Left lung (tissue), 4 donors: ENCODE measurements at regions not wholly inside any gene's neighbourhood (a gene's known extent, or its start where the extent isn't known, plus 50 kb on each side); places are given as distances from the start of the nearest gene placed in this dataset.
A peak's percentile ranks its signal among the peaks of the same experiment; 100 is the strongest.

ENCODE experiments used
- ATAC-seq: fragments of 200-7000 bp; cut with Tn5 transposase; one replicate; pipeline ENCODE4 v1.9.1; 2020; ENCODE audit warnings: moderate library complexity
- DNase-seq, 4 donors: peaks; one replicate each; pipeline ENCODE4 v3.0.0-alpha.2; 2013 to 2020
- H3K27ac ChIP-seq, 2 donors: fragments of 200-600 bp; sonication (generic) in 1 of 2; one replicate each; pipeline versions ENCODE4 v1.5.0 to v1.8.0; 2020 to 2021
- H3K27me3 ChIP-seq, 2 donors: fragments of 200-600 bp; sonication (generic) in 1 of 2; one replicate each; pipeline versions ENCODE4 v1.5.0 to v1.8.0; 2020 to 2021
- H3K36me3 ChIP-seq, 2 donors: fragments of 200-600 bp; sonication (generic) in 1 of 2; one replicate each; pipeline versions ENCODE4 v1.5.0 to v1.8.0; 2020 to 2021
- H3K4me1 ChIP-seq, 2 donors: fragments of 200-600 bp; one replicate each; pipeline ENCODE4 v1.8.0; 2021
- H3K4me3 ChIP-seq, 2 donors: fragments of 200-600 bp; sonication (generic) in 1 of 2; one replicate each; pipeline versions ENCODE4 v1.5.0 to v1.8.0; 2020 to 2021; ENCODE audit warnings: mild to moderate bottlenecking in 1 of 2
- H3K9me3 ChIP-seq, 2 donors: fragments of 200-600 bp; sonication (generic) in 1 of 2; one replicate each; pipeline versions ENCODE4 v1.5.0 to v1.8.0; 2020 to 2021
- intact Hi-C, 2 donors: fragments of 100-400 bp; cut with DNase I; formaldehyde crosslinking; loops; one replicate each; pipeline versions ENCODE4 v1.11.2 to v1.14.2; 2022
- TF ChIP-seq, protein P1 (sequence below), 2 donors: fragments of 200-600 bp; sonication (generic) in 1 of 2; IDR thresholded peaks; one replicate each; pipeline versions ENCODE4 v1.5.0 to v1.8.0; 2021; ENCODE audit warnings: antibody characterized with exemption in 2 of 2
- donor health status: DM: no; HTN: yes; CAD: no.
- donor health status: DM: no; HTN: no; CAD: no.

DNA sequence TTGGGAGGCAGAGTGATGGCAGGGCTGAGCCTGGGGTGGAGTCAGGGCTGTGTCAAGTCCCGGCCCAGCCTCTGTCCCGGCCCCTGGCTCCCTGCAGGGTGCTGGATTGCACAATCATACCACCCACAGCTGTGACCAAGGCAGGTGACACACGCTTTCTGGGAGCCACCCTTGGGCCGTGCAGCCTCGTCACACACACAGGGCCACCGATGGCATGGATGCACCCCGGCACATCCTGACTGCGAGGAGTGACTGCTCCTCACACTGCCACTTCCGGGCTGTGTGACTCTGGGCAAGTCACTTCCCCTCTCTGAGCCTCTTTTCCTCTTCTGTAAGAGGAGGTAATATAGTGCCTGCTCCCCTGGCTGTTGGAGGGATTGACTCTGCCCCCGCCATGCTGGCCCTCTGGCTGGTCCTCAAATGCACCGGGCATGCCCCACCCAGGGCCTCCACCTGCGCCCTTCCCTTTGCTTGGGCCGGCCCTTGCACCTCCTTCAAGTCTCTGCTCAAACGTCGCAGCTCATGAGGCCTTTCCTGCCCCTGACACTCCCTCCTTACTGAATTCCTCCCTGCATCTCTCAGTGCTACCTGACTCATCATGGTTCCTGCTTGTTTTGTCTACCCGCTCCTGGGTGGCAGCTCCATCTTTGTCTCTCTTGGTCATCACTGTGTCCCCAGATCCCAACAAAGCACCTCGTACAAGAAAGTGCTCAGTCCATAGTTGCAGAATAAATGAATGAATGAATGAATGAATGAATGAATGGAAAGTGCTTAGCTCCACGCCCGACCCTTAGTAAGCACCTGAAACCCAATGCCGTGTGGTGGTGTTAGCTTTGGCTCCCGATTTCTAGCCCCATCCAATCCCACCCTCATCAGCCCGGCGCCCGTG lies 93.5 kb downstream of the CEBPB start:
- Histone ChIP-seq H3K9me3 (no peaks in the 10 kb centered on the region), H3K36me3 (no peaks in the 10 kb centered on the region), H3K27me3 (no peaks in the 10 kb centered on the region), H3K27ac (peak overlapping the region; percentile 79 to 89), H3K4me3 (no peak overlapping the region), H3K4me1 (peaks cover 13 to 76% of the 10 kb centered on the region in 2 donors)
- TF ChIP-seq, protein P1, sequence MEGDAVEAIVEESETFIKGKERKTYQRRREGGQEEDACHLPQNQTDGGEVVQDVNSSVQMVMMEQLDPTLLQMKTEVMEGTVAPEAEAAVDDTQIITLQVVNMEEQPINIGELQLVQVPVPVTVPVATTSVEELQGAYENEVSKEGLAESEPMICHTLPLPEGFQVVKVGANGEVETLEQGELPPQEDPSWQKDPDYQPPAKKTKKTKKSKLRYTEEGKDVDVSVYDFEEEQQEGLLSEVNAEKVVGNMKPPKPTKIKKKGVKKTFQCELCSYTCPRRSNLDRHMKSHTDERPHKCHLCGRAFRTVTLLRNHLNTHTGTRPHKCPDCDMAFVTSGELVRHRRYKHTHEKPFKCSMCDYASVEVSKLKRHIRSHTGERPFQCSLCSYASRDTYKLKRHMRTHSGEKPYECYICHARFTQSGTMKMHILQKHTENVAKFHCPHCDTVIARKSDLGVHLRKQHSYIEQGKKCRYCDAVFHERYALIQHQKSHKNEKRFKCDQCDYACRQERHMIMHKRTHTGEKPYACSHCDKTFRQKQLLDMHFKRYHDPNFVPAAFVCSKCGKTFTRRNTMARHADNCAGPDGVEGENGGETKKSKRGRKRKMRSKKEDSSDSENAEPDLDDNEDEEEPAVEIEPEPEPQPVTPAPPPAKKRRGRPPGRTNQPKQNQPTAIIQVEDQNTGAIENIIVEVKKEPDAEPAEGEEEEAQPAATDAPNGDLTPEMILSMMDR (IDR thresholded peaks at IDR 0.05): no peak
- ATAC-seq (peak; percentile 82), DNase-seq (peak in 2 of 4 donors; percentile 89 to 94)
- intact Hi-C loops: no loop called here

DNA sequence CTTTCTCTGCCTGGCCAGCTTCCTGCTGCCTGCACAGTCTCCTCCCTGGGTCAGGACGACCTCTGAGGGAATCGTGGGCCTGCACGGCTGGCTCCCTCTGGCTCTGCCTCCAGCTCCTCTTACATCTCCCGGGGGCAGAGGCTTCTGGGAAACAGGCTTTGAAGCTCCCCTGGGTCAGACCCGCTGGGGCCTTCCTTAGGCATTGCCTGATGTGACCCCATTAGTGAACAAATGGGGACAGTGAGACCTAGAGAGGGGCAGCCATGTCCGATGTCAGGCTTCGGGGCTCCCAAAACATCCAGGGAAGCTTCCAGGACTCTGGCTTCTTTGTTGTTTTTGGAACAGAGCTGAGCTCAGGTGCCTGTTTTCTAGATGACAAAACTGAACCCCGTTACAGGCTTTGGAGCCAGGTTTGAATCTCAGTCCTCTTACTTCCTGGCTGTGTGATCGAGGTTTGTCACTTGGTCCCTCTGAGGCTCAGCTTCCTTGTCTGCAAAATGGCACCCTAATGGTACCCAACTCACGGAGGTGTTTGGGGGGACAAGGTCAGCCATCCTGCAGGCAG lies 94.3 kb downstream of the CEBPB start:
- no peaks in the 10 kb centered on the region for H3K9me3 ChIP-seq
- no peak for ATAC-seq

GRCh38 chr20:50285376-50286173 lies 94.9 kb downstream of the CEBPB start:
- H3K4me3 ChIP-seq: no peak overlapping the region
- H3K36me3 ChIP-seq: no peaks in the 10 kb centered on the region
- H3K4me1 ChIP-seq: peaks cover 13 to 64% of the 10 kb centered on the region in 2 donors
- H3K27ac ChIP-seq: peak overlapping the region; percentile 79 to 89
- TF ChIP-seq, protein P1 (IDR thresholded peaks at IDR 0.05): no peak
- DNase-seq (peak in 1 of 4 donors; percentile 63), ATAC-seq (no peak)
- intact Hi-C loops: no loop called here
- H3K9me3 ChIP-seq: no peaks in the 10 kb centered on the region
- no peaks in the 10 kb centered on the region for H3K27me3 ChIP-seq

More for the DNA sequence above, 94.3 kb downstream of the CEBPB start:
- DNase-seq: peak in 1 of 4 donors; percentile 69
- Histone ChIP-seq H3K27me3 (no peaks in the 10 kb centered on the region), H3K36me3 (no peaks in the 10 kb centered on the region), H3K4me1 (peaks cover 13 to 69% of the 10 kb centered on the region in 2 donors), H3K27ac (peak overlapping the region; percentile 79 to 89), H3K4me3 (no peak overlapping the region)
- TF ChIP-seq, protein P1 (IDR thresholded peaks at IDR 0.05): no peak
- intact Hi-C loops: no loop called here

- Histone ChIP-seq H3K9me3 (no peaks in the 10 kb centered on the region), H3K27ac (peak overlapping the region; percentile 79 to 89), H3K36me3 (no peaks in the 10 kb centered on the region), H3K27me3 (no peaks in the 10 kb centered on the region), H3K4me1 (peaks cover 13 to 64% of the 10 kb centered on the region in 2 donors), H3K4me3 (no peak overlapping the region)
- intact Hi-C loops: no loop called here
- no peak for DNase-seq
- TF ChIP-seq, protein P1 (IDR thresholded peaks at IDR 0.05): no peak
- ATAC-seq: no peak
Measured at GRCh38 chr20:50286174-50286511, 95.5 kb downstream of the CEBPB start.
